ENCODE measurements at regions not wholly inside any gene's neighbourhood (a gene's known extent, or its start where the extent isn't known, plus 50 kb on each side); places are given as distances from the start of the nearest gene placed in this dataset.
"Not testable (repeated sequence)": the region's sequence is repeated elsewhere in the genome, so short reads cannot be mapped to it uniquely, and the experiment has no call there.

- H3K36me3 ChIP-seq (ENCODE audit: control insufficient read depth, insufficient read depth, low read length) = no peaks in the 10 kb centered on the region
- H3K27ac ChIP-seq (ENCODE audit: low read depth, low read length, severe bottlenecking) = no peak overlapping the region
- 100% methylated on average over 1 of the region's 3 CpGs; no CpG with 5 or more reads in 1 of the 2 experiments for WGBS, 2 experiments (ENCODE audit: insufficient coverage in 2 of 2)
- H3K4me3 ChIP-seq (ENCODE audit: extremely low read depth, insufficient read depth, low read length, poor library complexity, severe bottlenecking) = no peak overlapping the region
- no peaks in the 10 kb centered on the region for H3K9me3 ChIP-seq (ENCODE audit: control insufficient read depth, low read length)
- H3K4me1 ChIP-seq (ENCODE audit: control insufficient read depth, insufficient read depth, low read length, poor library complexity, severe bottlenecking) = no peaks in the 10 kb centered on the region
Observed at GRCh38 chr4:33989820-33990443, 2254.4 kb downstream of the ARAP2 start.

- Histone ChIP-seq H3K4me1 (ENCODE audit: control insufficient read depth, insufficient read depth, low read length, poor library complexity, severe bottlenecking) (peaks cover 6% of the 10 kb centered on the region), H3K4me3 (ENCODE audit: extremely low read depth, insufficient read depth, low read length, poor library complexity, severe bottlenecking) (no peak overlapping the region), H3K9me3 (ENCODE audit: control insufficient read depth, low read length) (no peaks in the 10 kb centered on the region), H3K36me3 (ENCODE audit: control insufficient read depth, insufficient read depth, low read length) (no peaks in the 10 kb centered on the region), H3K27ac (ENCODE audit: low read depth, low read length, severe bottlenecking) (no peak overlapping the region)
- WGBS, 2 experiments (ENCODE audit: insufficient coverage in 2 of 2) = 100% methylated on average over 1 of the region's 4 CpGs; no CpG with 5 or more reads in 1 of the 2 experiments
Observed at GRCh38 chr4:33996075-33996718, 2248.1 kb downstream of the ARAP2 start.

- H3K4me1 ChIP-seq (ENCODE audit: control insufficient read depth, insufficient read depth, low read length, poor library complexity, severe bottlenecking) = peaks cover 6% of the 10 kb centered on the region
- H3K9me3 ChIP-seq (ENCODE audit: control insufficient read depth, low read length) = no peaks in the 10 kb centered on the region
- 57% methylated on average over 2 of the region's 3 CpGs; no CpG with 5 or more reads in 1 of the 2 experiments for WGBS, 2 experiments (ENCODE audit: insufficient coverage in 2 of 2)
- peak overlapping the region; percentile 72 for H3K27ac ChIP-seq (ENCODE audit: low read depth, low read length, severe bottlenecking)
- no peaks in the 10 kb centered on the region for H3K36me3 ChIP-seq (ENCODE audit: control insufficient read depth, insufficient read depth, low read length)
- no peak overlapping the region for H3K4me3 ChIP-seq (ENCODE audit: extremely low read depth, insufficient read depth, low read length, poor library complexity, severe bottlenecking)
Observed at GRCh38 chr4:33998291-33998690, 2246.0 kb downstream of the ARAP2 start.

- peaks cover 6% of the 10 kb centered on the region for H3K4me1 ChIP-seq (ENCODE audit: control insufficient read depth, insufficient read depth, low read length, poor library complexity, severe bottlenecking)
- no peak overlapping the region for H3K27ac ChIP-seq (ENCODE audit: low read depth, low read length, severe bottlenecking)
- H3K4me3 ChIP-seq (ENCODE audit: extremely low read depth, insufficient read depth, low read length, poor library complexity, severe bottlenecking) = no peak overlapping the region
- no peaks in the 10 kb centered on the region for H3K9me3 ChIP-seq (ENCODE audit: control insufficient read depth, low read length)
- no peaks in the 10 kb centered on the region for H3K36me3 ChIP-seq (ENCODE audit: control insufficient read depth, insufficient read depth, low read length)
- 86 to 100% methylated on average over 1 to 3 of the region's 3 CpGs for WGBS, 2 experiments (ENCODE audit: insufficient coverage in 2 of 2)
Observed at GRCh38 chr4:34000356-34000755, 2244.0 kb downstream of the ARAP2 start.

- WGBS, 2 experiments (ENCODE audit: insufficient coverage in 2 of 2) = no CpG with 5 or more reads among the region's 1 CpG
Observed at GRCh38 chr4:34006540-34006939, 2237.8 kb downstream of the ARAP2 start.

GRCh38 chr4:34009951-34010350 is 2234.4 kb downstream of the ARAP2 start:
- no peaks in the 10 kb centered on the region for H3K36me3 ChIP-seq (ENCODE audit: control insufficient read depth, insufficient read depth, low read length)
- no CpG with 5 or more reads among the region's 1 CpG for WGBS, 2 experiments (ENCODE audit: insufficient coverage in 2 of 2)
- no peaks in the 10 kb centered on the region for H3K9me3 ChIP-seq (ENCODE audit: control insufficient read depth, low read length)
- no peak overlapping the region for H3K27ac ChIP-seq (ENCODE audit: low read depth, low read length, severe bottlenecking)
- H3K4me1 ChIP-seq (ENCODE audit: control insufficient read depth, insufficient read depth, low read length, poor library complexity, severe bottlenecking) = no peaks in the 10 kb centered on the region
- no peak overlapping the region for H3K4me3 ChIP-seq (ENCODE audit: extremely low read depth, insufficient read depth, low read length, poor library complexity, severe bottlenecking)

More at GRCh38 chr4:34006540-34006939, 2237.8 kb downstream of the ARAP2 start:
- not testable (repeated sequence) for H3K9me3 ChIP-seq (ENCODE audit: control insufficient read depth, low read length); H3K27ac ChIP-seq (ENCODE audit: low read depth, low read length, severe bottlenecking); H3K36me3 ChIP-seq (ENCODE audit: control insufficient read depth, insufficient read depth, low read length); H3K4me3 ChIP-seq (ENCODE audit: extremely low read depth, insufficient read depth, low read length, poor library complexity, severe bottlenecking); H3K4me1 ChIP-seq (ENCODE audit: control insufficient read depth, insufficient read depth, low read length, poor library complexity, severe bottlenecking)

- Histone ChIP-seq H3K27ac (ENCODE audit: low read depth, low read length, severe bottlenecking) (no peak overlapping the region), H3K4me3 (ENCODE audit: extremely low read depth, insufficient read depth, low read length, poor library complexity, severe bottlenecking) (no peak overlapping the region), H3K4me1 (ENCODE audit: control insufficient read depth, insufficient read depth, low read length, poor library complexity, severe bottlenecking) (no peaks in the 10 kb centered on the region), H3K9me3 (ENCODE audit: control insufficient read depth, low read length) (no peaks in the 10 kb centered on the region), H3K36me3 (ENCODE audit: control insufficient read depth, insufficient read depth, low read length) (no peaks in the 10 kb centered on the region)
- no CpG with 5 or more reads among the region's 6 CpGs for WGBS, 2 experiments (ENCODE audit: insufficient coverage in 2 of 2)
Observed at GRCh38 chr4:34010751-34011519, 2233.4 kb downstream of the ARAP2 start.

- no CpG with 5 or more reads among the region's 1 CpG for WGBS, 2 experiments (ENCODE audit: insufficient coverage in 2 of 2)
- no peaks in the 10 kb centered on the region for H3K4me1 ChIP-seq (ENCODE audit: control insufficient read depth, insufficient read depth, low read length, poor library complexity, severe bottlenecking)
- H3K36me3 ChIP-seq (ENCODE audit: control insufficient read depth, insufficient read depth, low read length) = no peaks in the 10 kb centered on the region
- no peak overlapping the region for H3K27ac ChIP-seq (ENCODE audit: low read depth, low read length, severe bottlenecking)
- H3K9me3 ChIP-seq (ENCODE audit: control insufficient read depth, low read length) = no peaks in the 10 kb centered on the region
- H3K4me3 ChIP-seq (ENCODE audit: extremely low read depth, insufficient read depth, low read length, poor library complexity, severe bottlenecking) = no peak overlapping the region
Observed at GRCh38 chr4:34035225-34035624, 2209.1 kb downstream of the ARAP2 start.

- Histone ChIP-seq H3K4me3 (ENCODE audit: extremely low read depth, insufficient read depth, low read length, poor library complexity, severe bottlenecking) (no peak overlapping the region), H3K36me3 (ENCODE audit: control insufficient read depth, insufficient read depth, low read length) (no peaks in the 10 kb centered on the region), H3K9me3 (ENCODE audit: control insufficient read depth, low read length) (no peaks in the 10 kb centered on the region), H3K27ac (ENCODE audit: low read depth, low read length, severe bottlenecking) (no peak overlapping the region), H3K4me1 (ENCODE audit: control insufficient read depth, insufficient read depth, low read length, poor library complexity, severe bottlenecking) (no peaks in the 10 kb centered on the region)
- no CpG with 5 or more reads among the region's 1 CpG for WGBS, 2 experiments (ENCODE audit: insufficient coverage in 2 of 2)
Observed at GRCh38 chr4:34037280-34037679, 2207.0 kb downstream of the ARAP2 start.

- Histone ChIP-seq H3K36me3 (ENCODE audit: control insufficient read depth, insufficient read depth, low read length) (no peaks in the 10 kb centered on the region), H3K4me3 (ENCODE audit: extremely low read depth, insufficient read depth, low read length, poor library complexity, severe bottlenecking) (no peak overlapping the region), H3K27ac (ENCODE audit: low read depth, low read length, severe bottlenecking) (no peak overlapping the region), H3K4me1 (ENCODE audit: control insufficient read depth, insufficient read depth, low read length, poor library complexity, severe bottlenecking) (no peaks in the 10 kb centered on the region), H3K9me3 (ENCODE audit: control insufficient read depth, low read length) (no peaks in the 10 kb centered on the region)
- WGBS, 2 experiments (ENCODE audit: insufficient coverage in 2 of 2) = 93 to 97% methylated on average over 8 to 11 of the region's 14 CpGs
Observed at GRCh38 chr4:34039766-34040165, 2204.5 kb downstream of the ARAP2 start.

Measured in mesodermal cell (in vitro differentiated cells).